Tibial artery (tissue), 4 donors: ENCODE measurements at regions not wholly inside any gene's neighbourhood (a gene's known extent, or its start where the extent isn't known, plus 50 kb on each side); places are given as distances from the start of the nearest gene placed in this dataset.

Experiments used
- DNase-seq, 2 donors: peaks; one replicate each; pipeline ENCODE4 v3.0.0-alpha.2; 2019
- H3K27ac ChIP-seq, 2 donors: fragments of 200-600 bp; sonication (generic) in 1 of 2; 1 replicate in 1 of 2; 2 replicates in 1 of 2; pipeline ENCODE4 v1.5.1; 2018 to 2019; ENCODE audit warnings: mild to moderate bottlenecking in 1 of 2
- H3K27me3 ChIP-seq, 2 donors: fragments of 200-600 bp; sonication (generic) in 1 of 2; one replicate each; pipeline versions ENCODE4 v1.5.1 to v1.6.0; 2016 to 2019
- H3K36me3 ChIP-seq, 3 donors: fragments of 200-600 bp; sonication (generic) in 2 of 3; one replicate each; pipeline ENCODE4 v1.5.1; 2016 to 2019; ENCODE audit warnings: mild to moderate bottlenecking in 2 of 3
- H3K4me1 ChIP-seq, 4 donors: fragments of 200-600 bp; sonication (generic) in 2 of 4; 1 replicate in 3 of 4; 2 replicates in 1 of 4; pipeline ENCODE4 v1.5.1; 2016 to 2019
- H3K4me3 ChIP-seq, 2 donors: fragments of 200-600 bp; sonication (generic) in 1 of 2; 1 replicate in 1 of 2; 2 replicates in 1 of 2; pipeline ENCODE4 v1.5.1; 2018 to 2019; ENCODE audit warnings: mild to moderate bottlenecking in 2 of 2
- H3K9me3 ChIP-seq, 3 donors: fragments of 200-600 bp; sonication (generic) in 1 of 3; one replicate each; pipeline ENCODE4 v1.5.1; 2016 to 2019
- intact Hi-C: fragments of 100-400 bp; cut with DNase I; formaldehyde crosslinking; loops from one replicate; pipeline ENCODE4 v1.15.0; 2023; ENCODE audit warnings: low total_unique reads
- TF ChIP-seq, protein P1 (sequence below), 2 experiments: fragments of 200-600 bp in 1 of 2; fragments of 450-650 bp in 1 of 2; IDR thresholded peaks; one replicate each; pipeline ENCODE4 v1.5.1; 2017 to 2019; ENCODE audit warnings: antibody characterized with exemption in 2 of 2, mild to moderate bottlenecking in 1 of 2, moderate library complexity in 1 of 2

DNA sequence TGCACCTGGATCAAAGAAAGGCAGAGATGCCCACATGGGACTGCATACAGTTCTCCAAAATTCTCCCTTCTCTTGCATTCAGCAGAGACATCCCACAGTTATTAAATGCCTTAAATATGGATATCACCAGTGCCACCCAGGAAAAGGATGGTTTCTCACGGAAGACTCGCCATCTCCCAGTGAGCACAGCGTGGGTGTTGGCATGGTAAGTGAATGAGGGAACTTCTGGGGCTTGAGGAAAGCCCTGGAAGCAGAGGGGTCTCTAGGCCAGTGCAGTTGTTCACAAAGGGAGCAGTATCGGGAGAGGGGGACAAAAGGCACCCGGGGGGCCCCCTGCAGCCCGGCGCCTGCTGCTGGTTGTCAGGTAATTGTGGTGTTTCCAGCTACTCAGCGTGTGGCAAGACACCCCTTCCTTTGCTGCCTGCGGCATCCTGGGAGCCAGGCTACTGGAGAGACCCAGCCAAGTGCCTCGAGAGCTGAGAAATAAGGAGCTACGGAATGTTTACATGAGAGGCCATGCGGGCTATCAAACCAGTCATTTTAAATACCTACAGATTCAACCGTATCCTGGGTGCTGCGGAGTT lies 125.4 kb downstream of the PXDC1 start:
- H3K9me3 ChIP-seq = no peaks in the 10 kb centered on the region
- TF ChIP-seq, protein P1, sequence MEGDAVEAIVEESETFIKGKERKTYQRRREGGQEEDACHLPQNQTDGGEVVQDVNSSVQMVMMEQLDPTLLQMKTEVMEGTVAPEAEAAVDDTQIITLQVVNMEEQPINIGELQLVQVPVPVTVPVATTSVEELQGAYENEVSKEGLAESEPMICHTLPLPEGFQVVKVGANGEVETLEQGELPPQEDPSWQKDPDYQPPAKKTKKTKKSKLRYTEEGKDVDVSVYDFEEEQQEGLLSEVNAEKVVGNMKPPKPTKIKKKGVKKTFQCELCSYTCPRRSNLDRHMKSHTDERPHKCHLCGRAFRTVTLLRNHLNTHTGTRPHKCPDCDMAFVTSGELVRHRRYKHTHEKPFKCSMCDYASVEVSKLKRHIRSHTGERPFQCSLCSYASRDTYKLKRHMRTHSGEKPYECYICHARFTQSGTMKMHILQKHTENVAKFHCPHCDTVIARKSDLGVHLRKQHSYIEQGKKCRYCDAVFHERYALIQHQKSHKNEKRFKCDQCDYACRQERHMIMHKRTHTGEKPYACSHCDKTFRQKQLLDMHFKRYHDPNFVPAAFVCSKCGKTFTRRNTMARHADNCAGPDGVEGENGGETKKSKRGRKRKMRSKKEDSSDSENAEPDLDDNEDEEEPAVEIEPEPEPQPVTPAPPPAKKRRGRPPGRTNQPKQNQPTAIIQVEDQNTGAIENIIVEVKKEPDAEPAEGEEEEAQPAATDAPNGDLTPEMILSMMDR (IDR thresholded peaks at IDR 0.05) = no peak
- DNase-seq = no peak
- peaks cover 0 to 7% (median 0%) of the 10 kb centered on the region in 4 donors for H3K4me1 ChIP-seq
- H3K4me3 ChIP-seq = no peak overlapping the region
- peaks cover 0 to 13% of the 10 kb centered on the region in 2 donors for H3K27me3 ChIP-seq
- no peaks in the 10 kb centered on the region for H3K36me3 ChIP-seq
- intact Hi-C loops = no loop called here
- H3K27ac ChIP-seq = no peak overlapping the region

DNA sequence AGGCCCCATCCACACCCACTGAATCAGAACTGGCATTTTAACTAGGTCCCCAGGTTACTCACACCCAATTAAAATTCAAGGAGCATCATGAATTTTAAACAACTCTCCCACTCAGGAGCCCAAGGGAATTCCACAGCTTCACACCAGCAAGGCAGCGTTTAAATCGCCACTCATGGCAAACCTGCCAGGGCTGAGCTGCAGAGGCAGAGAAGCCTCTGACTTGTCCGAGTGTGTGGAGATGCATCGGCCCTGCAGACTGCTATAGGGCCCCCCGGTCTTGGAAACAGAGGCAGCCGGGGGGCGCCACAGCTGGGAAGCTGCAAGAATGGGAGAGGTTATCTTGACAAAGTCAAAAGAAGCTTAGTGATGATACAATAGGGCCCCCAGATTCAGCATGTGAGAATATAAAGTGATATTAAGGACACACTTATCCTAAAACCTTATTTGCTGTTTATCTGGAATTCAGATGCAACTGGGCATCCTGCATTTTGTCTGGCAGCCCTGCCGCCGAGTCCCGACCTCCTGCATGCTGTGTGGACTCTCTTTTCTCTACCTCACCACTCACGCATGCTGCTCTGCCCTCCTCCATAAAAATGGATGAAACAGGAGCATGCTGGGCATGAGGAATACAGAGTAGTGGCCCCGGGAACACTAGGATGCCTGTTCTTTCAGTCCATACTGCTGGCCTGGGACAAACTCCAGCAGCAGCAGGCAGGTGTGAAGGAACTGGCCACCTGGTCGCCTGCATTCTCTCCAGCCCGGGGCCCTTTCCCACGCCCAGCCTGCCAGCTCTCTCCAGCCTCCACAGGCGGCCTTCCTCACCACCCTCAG lies 126.1 kb downstream of the PXDC1 start:
- peaks cover 0 to 13% of the 10 kb centered on the region in 2 donors for H3K27me3 ChIP-seq
- H3K36me3 ChIP-seq = no peaks in the 10 kb centered on the region
- intact Hi-C loops = no loop called here
- H3K4me1 ChIP-seq = peaks cover 0 to 7% (median 0%) of the 10 kb centered on the region in 4 donors
- H3K27ac ChIP-seq = no peak overlapping the region
- no peak overlapping the region for H3K4me3 ChIP-seq
- DNase-seq = no peak
- no peaks in the 10 kb centered on the region for H3K9me3 ChIP-seq
- TF ChIP-seq, protein P1 (IDR thresholded peaks at IDR 0.05) = no peak

DNA sequence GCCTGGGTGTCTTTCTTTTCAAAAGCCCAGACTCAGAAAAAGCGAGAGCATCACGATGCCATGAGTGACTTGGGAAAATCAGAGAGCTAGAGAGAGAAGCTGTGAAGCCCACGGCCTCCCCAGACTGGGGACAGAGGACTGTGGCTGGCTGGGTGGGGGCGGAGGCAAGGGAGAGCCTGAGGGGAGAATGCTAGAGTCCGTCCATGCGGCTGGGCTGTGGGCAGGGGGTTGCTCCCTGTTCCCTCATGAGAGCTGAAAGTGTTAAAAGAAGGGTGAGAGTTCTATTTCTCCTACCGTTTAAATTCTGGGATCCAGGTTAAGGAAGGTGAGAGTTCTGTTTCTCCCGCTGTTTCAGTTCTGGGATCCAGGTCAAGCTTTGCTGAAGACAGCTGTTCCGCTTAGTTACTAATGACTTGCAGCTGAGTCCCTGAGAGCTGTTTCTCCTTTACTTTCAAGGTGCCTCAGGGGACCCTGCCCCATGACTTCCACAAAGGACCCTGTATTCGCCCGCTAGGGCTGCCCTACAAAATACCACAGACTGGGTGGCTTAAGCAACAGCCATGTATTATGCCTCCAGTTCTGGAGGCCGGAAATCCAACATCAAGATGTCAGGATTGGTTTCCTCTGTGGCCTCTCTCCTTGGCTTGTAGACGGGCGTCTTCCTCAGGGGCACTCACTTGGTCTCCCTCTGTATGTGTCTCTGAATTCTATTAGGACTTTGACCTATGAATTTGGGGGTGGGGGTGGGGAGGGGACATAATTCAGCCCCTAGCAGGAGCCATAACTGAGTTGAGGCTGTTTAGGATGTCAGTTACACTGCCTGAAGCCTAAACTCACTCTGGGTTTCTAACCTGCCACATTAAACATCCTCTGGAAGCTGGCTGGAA lies 127.0 kb downstream of the PXDC1 start:
- peaks cover 0 to 7% (median 0%) of the 10 kb centered on the region in 4 donors for H3K4me1 ChIP-seq
- intact Hi-C loops = no loop called here
- H3K36me3 ChIP-seq = no peaks in the 10 kb centered on the region
- no peaks in the 10 kb centered on the region for H3K9me3 ChIP-seq
- H3K27me3 ChIP-seq = peaks cover 0 to 13% of the 10 kb centered on the region in 2 donors
- no peak for DNase-seq
- TF ChIP-seq, protein P1 (IDR thresholded peaks at IDR 0.05) = no peak
- no peak overlapping the region for H3K4me3 ChIP-seq
- H3K27ac ChIP-seq = no peak overlapping the region

DNA sequence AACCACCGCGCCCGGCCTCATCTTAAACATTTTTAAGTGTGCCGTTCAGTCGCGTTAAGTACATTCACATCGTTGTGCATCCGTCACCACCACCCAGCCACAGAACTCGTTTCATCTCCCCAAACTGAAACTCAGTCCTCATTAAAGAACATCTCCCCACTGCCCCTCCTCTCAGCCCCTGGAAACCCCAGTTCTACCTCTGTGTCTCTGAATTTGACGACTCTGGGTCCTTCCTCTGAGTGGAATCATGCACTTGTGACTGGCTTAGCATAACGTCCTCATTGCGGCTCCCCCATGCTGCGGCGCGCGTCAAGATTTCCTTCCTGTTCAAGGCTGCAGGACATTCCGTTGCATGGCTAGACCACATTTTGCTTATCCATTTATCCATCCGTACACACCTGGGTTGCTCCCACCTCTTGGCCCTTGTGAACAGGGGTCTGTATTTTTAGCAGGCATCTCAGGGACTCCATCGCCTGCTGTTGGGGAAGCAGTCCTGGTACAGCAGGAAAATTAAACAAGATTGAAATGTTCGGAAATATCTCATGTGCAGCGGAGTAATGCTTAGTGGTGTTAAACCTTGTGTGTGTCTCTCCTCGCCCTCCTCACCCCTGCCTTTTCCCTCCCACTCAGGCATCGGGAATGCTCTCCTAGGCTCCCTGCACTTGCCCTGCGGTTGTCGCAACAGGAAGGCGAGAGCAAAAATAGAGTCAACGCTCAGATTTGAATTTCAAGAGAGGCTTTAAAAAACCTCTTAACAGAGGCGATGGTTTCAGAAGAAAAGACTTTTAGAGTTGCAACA lies 127.9 kb downstream of the PXDC1 start:
- no peak for DNase-seq
- no peak overlapping the region for H3K4me3 ChIP-seq

More for the DNA sequence above, 127.9 kb downstream of the PXDC1 start:
- Histone ChIP-seq H3K27me3 (peaks cover 0 to 13% of the 10 kb centered on the region in 2 donors), H3K27ac (no peak overlapping the region), H3K9me3 (no peaks in the 10 kb centered on the region), H3K4me1 (peaks cover 0 to 6% (median 0%) of the 10 kb centered on the region in 4 donors), H3K36me3 (no peaks in the 10 kb centered on the region)
- intact Hi-C loops = no loop called here
- TF ChIP-seq, protein P1 (IDR thresholded peaks at IDR 0.05) = no peak
